ENCODE measurements at regions not wholly inside any gene's neighbourhood (a gene's known extent, or its start where the extent isn't known, plus 50 kb on each side); places are given as distances from the start of the nearest gene placed in this dataset.

- H3K4me1 ChIP-seq: no peaks in the 10 kb centered on the region
- intact Hi-C loops (cut with DNase I; ENCODE audit: low total_unique reads): loop anchor here (5.0 to 10.0 kb wide), 4 partner anchors 107 to 717 kb away; partner anchors contain the start of gene XYLT1
- DNase-seq: peak; percentile 24 to 25
Measured at GRCh38 chr16:17578981-17579874, 108.5 kb upstream of the XYLT1 start.

GRCh38 chr16:17574256-17574655, 103.5 kb upstream of the XYLT1 start:
- Histone ChIP-seq H3K36me3 (no peaks in the 10 kb centered on the region), H3K9me3 (no peaks in the 10 kb centered on the region), H3K4me3 (no peak overlapping the region), H3K27me3 (no peaks in the 10 kb centered on the region), H3K27ac (no peak overlapping the region), H3K4me1 (no peaks in the 10 kb centered on the region)
- in situ Hi-C loops (cut with MboI; ENCODE audit: low sequenced_read_pairs in 4 of 4): no loop called here
- no peak for TF ChIP-seq POLR2A (IDR thresholded peaks at IDR 0.05)
- TF ChIP-seq CTCF (IDR thresholded peaks at IDR 0.05 in 4 of 5, conservative IDR thresholded peaks at IDR 0.05 in 1 of 5): no peak
- intact Hi-C loops (cut with DNase I; ENCODE audit: low total_unique reads): loop anchor here (10.0 kb wide), 1 partner anchor 379 kb away; no protein-coding TSS in a partner anchor
- no peak for DNase-seq
- no peak for ATAC-seq

More at GRCh38 chr16:17578981-17579874, 108.5 kb upstream of the XYLT1 start:
- Histone ChIP-seq H3K27me3 (no peaks in the 10 kb centered on the region), H3K9me3 (peaks cover 0 to 4% (median 0%) of the 10 kb centered on the region in 3 donors), H3K27ac (no peak overlapping the region), H3K36me3 (no peaks in the 10 kb centered on the region), H3K4me3 (no peak overlapping the region)
- TF ChIP-seq POLR2A (IDR thresholded peaks at IDR 0.05): no peak
- peak; percentile 42 to 76 (median 68) for TF ChIP-seq CTCF (IDR thresholded peaks at IDR 0.05 in 4 of 5, conservative IDR thresholded peaks at IDR 0.05 in 1 of 5)
- in situ Hi-C loops (cut with MboI; ENCODE audit: low sequenced_read_pairs in 4 of 4): loop anchor here in 2 of 4 donors (25.0 kb wide), 2 partner anchors 392 to 717 kb away; no protein-coding TSS in a partner anchor
- peak; percentile 55 to 76 for ATAC-seq

DNA sequence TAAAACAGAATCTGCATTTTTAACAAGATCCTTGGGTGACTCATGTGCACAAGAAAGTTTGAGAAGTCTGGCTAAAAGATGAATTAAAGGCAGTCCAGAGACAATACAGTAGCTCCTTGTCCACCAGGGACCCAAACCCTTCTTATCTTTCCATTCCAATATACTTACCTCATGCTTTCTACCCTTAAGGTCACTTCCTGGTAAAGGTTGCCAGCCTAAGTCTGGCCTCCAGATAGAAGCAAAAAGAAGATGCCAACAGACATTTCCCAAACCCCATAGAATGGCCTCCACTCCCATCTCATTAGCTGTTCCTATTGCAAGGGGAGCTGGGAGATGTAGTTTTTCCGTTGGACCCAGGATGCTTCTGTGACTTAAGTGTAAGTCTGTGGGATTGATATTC, 101.4 kb upstream of the XYLT1 start:
- no peak overlapping the region for H3K4me3 ChIP-seq
- intact Hi-C loops (cut with DNase I; ENCODE audit: low total_unique reads): loop anchor here (10.0 kb wide), 1 partner anchor 377 kb away; no protein-coding TSS in a partner anchor

GRCh38 chr16:17571499-17572093, 100.8 kb upstream of the XYLT1 start:
- Histone ChIP-seq H3K9me3 (no peaks in the 10 kb centered on the region), H3K36me3 (no peaks in the 10 kb centered on the region), H3K27me3 (no peaks in the 10 kb centered on the region), H3K27ac (no peak overlapping the region), H3K4me1 (no peaks in the 10 kb centered on the region), H3K4me3 (no peak overlapping the region)
- intact Hi-C loops (cut with DNase I; ENCODE audit: low total_unique reads) (loop anchor here (10.0 kb wide), 1 partner anchor 377 kb away; no protein-coding TSS in a partner anchor), in situ Hi-C loops (cut with MboI; ENCODE audit: low sequenced_read_pairs in 4 of 4) (no loop called here)
- ATAC-seq (no peak), DNase-seq (no peak)
- no peak for TF ChIP-seq POLR2A (IDR thresholded peaks at IDR 0.05)
- TF ChIP-seq CTCF (IDR thresholded peaks at IDR 0.05 in 4 of 5, conservative IDR thresholded peaks at IDR 0.05 in 1 of 5): no peak

More for the DNA sequence above, 101.4 kb upstream of the XYLT1 start:
- no peaks in the 10 kb centered on the region for H3K4me1 ChIP-seq
- in situ Hi-C loops (cut with MboI; ENCODE audit: low sequenced_read_pairs in 4 of 4): no loop called here
- H3K36me3 ChIP-seq: no peaks in the 10 kb centered on the region
- no peak overlapping the region for H3K27ac ChIP-seq
- no peak for DNase-seq
- ATAC-seq: no peak
- H3K9me3 ChIP-seq: no peaks in the 10 kb centered on the region
- no peak for TF ChIP-seq POLR2A (IDR thresholded peaks at IDR 0.05)
- no peak for TF ChIP-seq CTCF (IDR thresholded peaks at IDR 0.05 in 4 of 5, conservative IDR thresholded peaks at IDR 0.05 in 1 of 5)
- H3K27me3 ChIP-seq: no peaks in the 10 kb centered on the region
